ENCODE measurements at regions not wholly inside any gene's neighbourhood (a gene's known extent, or its start where the extent isn't known, plus 50 kb on each side); places are given as distances from the start of the nearest gene placed in this dataset.

- no peak for TF ChIP-seq TCF7L2 (IDR thresholded peaks at IDR 0.05; ENCODE audit: borderline replicate concordance, extremely low read depth, insufficient read depth, insufficient read length)
- TF ChIP-seq CTCF (IDR thresholded peaks at IDR 0.05 in 2 of 3, conservative IDR thresholded peaks at IDR 0.05 in 1 of 3; ENCODE audit: borderline replicate concordance in 1 of 3, insufficient read depth in 1 of 3, low read depth in 2 of 3, low read length in 2 of 3) = no peak
- TF ChIP-seq ZBTB33 (IDR thresholded peaks at IDR 0.05; ENCODE audit: extremely low read depth, insufficient replicate concordance, low read length) = no peak
- TF ChIP-seq POLR2AphosphoS5 (IDR thresholded peaks at IDR 0.05; ENCODE audit: low read depth, low read length) = no peak
These were observed 350.0 kb downstream of the FGFR2 start (continued) for GRCh38 chr10:121248266-121248665.

- Histone ChIP-seq H3K79me2 (ENCODE audit: insufficient read depth, low read length) (no peaks in the 10 kb centered on the region), H3K27me3 (ENCODE audit: insufficient read depth, low read length) (no peaks in the 10 kb centered on the region; the same call in 1 of the 2 replicates), H3K9ac (ENCODE audit: low read length) (no peak overlapping the region), H4K20me1 (ENCODE audit: insufficient read depth) (no peaks in the 10 kb centered on the region), H3K27ac (ENCODE audit: low read depth, low read length) (no peak overlapping the region), H3K9me2 (ENCODE audit: insufficient read depth) (no peaks in the 10 kb centered on the region), H3K4me3 (replicated peaks in 1 of 2; ENCODE audit: low read depth in 1 of 2, low read length in 2 of 2) (no peak overlapping the region), H3K4me2 (ENCODE audit: low read length) (no peak overlapping the region), H2AFZ (ENCODE audit: low read depth, low read length, poor library complexity, severe bottlenecking) (no peak overlapping the region), H3K4me1 (ENCODE audit: control insufficient read depth in 1 of 2, insufficient read depth in 2 of 2, low read length in 2 of 2) (no peaks in the 10 kb centered on the region), H3K36me3 (ENCODE audit: control insufficient read depth in 1 of 2, insufficient read depth in 2 of 2, low read length in 2 of 2) (no peaks in the 10 kb centered on the region), H3K9me3 (ENCODE audit: control insufficient read depth in 1 of 2, insufficient read depth in 1 of 2, low read depth in 1 of 2, low read length in 2 of 2) (no peaks in the 10 kb centered on the region)
- DNase-seq (ENCODE audit: low read depth, low spot score) (no peak), ATAC-seq (no peak)
- ChIA-PET RAD21 (ENCODE audit: low non-redundant PET in 1 of 2, low total read pairs in 2 of 2, uncharacterized antibody in 2 of 2, unreplicated experiment in 2 of 2) (no interaction called here), CTCF (no interaction called here), POLR2A (no interaction called here)
- no TSS peak for BruUV-seq (replicated peaks)
- intact Hi-C loops (cut with micrococcal nuclease) = no loop called here
- TF ChIP-seq CEBPB (IDR thresholded peaks at IDR 0.05; ENCODE audit: low read depth) (no peak), POLR2AphosphoS5 (IDR thresholded peaks at IDR 0.05; ENCODE audit: low read depth, low read length) (no peak), CBX3 (IDR thresholded peaks at IDR 0.05; ENCODE audit: low read depth) (no peak), SRF (IDR thresholded peaks at IDR 0.05; ENCODE audit: low read depth) (no peak), FOSL1 (IDR thresholded peaks at IDR 0.05; ENCODE audit: low read depth) (no peak), ZBTB33 (IDR thresholded peaks at IDR 0.05; ENCODE audit: extremely low read depth, insufficient replicate concordance, low read length) (no peak), REST (IDR thresholded peaks at IDR 0.05; ENCODE audit: low read depth) (no peak), POLR2A (IDR thresholded peaks at IDR 0.05; ENCODE audit: borderline replicate concordance, extremely low read depth, insufficient read depth, insufficient read length) (no peak), YY1 (IDR thresholded peaks at IDR 0.05; ENCODE audit: extremely low read depth, insufficient replicate concordance, low read depth, low read length) (no peak), EGR1 (IDR thresholded peaks at IDR 0.05; ENCODE audit: low read depth) (no peak), RAD21 (IDR thresholded peaks at IDR 0.05; ENCODE audit: low read depth) (no peak), ZFX (IDR thresholded peaks at IDR 0.05) (no peak)
These were observed 347.1 kb downstream of the FGFR2 start for GRCh38 chr10:121250995-121251764.
